ENCODE measurements at regions not wholly inside any gene's neighbourhood (a gene's known extent, or its start where the extent isn't known, plus 50 kb on each side); places are given as distances from the start of the nearest gene placed in this dataset.

DNA sequence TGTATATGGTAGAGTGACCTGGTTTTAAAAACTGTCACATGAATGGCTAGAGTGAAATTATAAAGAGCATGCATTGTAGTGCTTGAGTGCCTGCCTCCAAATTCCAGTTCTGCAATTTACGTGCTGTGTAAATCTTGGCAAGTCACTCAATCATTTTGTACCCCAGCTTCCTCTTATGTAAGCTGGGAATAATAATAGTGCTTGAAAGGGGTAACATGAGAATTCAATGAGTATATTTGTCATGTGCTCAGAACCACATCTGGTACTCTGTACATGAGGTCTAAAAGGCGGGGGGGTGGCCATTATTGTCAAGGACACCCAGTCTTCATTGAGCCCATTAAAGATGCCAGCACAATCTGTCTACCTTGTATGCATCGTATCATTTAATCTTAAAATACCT lies 214.8 kb downstream of the MC4R start:
- TF ChIP-seq, protein P1, sequence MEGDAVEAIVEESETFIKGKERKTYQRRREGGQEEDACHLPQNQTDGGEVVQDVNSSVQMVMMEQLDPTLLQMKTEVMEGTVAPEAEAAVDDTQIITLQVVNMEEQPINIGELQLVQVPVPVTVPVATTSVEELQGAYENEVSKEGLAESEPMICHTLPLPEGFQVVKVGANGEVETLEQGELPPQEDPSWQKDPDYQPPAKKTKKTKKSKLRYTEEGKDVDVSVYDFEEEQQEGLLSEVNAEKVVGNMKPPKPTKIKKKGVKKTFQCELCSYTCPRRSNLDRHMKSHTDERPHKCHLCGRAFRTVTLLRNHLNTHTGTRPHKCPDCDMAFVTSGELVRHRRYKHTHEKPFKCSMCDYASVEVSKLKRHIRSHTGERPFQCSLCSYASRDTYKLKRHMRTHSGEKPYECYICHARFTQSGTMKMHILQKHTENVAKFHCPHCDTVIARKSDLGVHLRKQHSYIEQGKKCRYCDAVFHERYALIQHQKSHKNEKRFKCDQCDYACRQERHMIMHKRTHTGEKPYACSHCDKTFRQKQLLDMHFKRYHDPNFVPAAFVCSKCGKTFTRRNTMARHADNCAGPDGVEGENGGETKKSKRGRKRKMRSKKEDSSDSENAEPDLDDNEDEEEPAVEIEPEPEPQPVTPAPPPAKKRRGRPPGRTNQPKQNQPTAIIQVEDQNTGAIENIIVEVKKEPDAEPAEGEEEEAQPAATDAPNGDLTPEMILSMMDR (IDR thresholded peaks at IDR 0.05) = no peak
- TF ChIP-seq POLR2A (IDR thresholded peaks at IDR 0.05) = no peak

All from lower leg skin (tissue), 3 donors.